IPS-18c (cell line): ENCODE measurements at regions not wholly inside any gene's neighbourhood (a gene's known extent, or its start where the extent isn't known, plus 50 kb on each side); places are given as distances from the start of the nearest gene placed in this dataset.

Experiments used
- H3K4me3 ChIP-seq: 2 replicates; pipeline ENCODE4 v1.7.0; 2013; ENCODE audit warnings: low read depth, mild to moderate bottlenecking, low read length, moderate library complexity; ENCODE audit not compliant: insufficient read depth
- H3K9me3 ChIP-seq: one replicate; pipeline ENCODE4 v1.6.1; 2013; ENCODE audit warnings: mild to moderate bottlenecking, low read length, moderate library complexity; ENCODE audit not compliant: control insufficient read depth, insufficient read depth

DNA sequence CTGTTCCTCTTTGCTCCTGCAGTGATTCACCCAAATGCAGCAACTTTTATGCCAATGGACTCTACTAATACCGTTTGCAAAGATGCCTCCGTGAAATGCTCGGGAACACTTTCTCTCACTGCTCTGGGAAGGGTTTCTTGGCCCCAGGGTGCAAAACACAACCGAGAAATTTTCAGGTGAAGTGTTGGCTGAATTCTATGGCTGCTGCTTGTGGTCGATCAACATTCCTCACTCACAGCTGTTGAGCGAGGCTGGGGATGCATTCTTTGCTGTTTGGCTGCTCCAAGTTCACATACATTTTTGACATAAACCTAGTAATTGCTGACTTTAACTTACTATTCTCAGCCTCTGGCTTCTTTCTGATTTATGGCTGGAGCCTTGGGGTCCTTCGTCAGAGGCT lies 342.0 kb upstream of the CHD6 start:
- peaks cover 2% of the 10 kb centered on the region for H3K9me3 ChIP-seq
- no peak overlapping the region for H3K4me3 ChIP-seq

DNA sequence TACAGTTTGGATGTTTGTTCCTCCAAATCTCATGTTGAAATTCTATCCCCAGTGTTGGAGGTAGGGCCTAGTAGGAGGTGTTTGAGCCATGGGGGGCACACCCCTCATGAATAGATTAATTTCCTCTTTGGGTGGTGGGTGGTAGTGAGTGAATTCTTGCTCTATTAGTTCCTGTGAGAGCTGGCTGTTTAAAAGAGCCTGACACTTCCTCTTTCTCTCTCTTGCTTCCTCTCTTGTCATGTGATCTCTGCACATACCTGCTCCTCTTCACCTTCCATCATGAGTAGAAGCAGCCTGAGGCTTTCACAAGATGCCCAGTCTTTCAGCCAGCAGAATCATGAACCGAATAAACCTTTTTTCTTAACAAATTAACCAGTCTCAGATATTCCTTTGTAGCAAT lies 340.2 kb upstream of the CHD6 start:
- H3K4me3 ChIP-seq: no peak overlapping the region

DNA sequence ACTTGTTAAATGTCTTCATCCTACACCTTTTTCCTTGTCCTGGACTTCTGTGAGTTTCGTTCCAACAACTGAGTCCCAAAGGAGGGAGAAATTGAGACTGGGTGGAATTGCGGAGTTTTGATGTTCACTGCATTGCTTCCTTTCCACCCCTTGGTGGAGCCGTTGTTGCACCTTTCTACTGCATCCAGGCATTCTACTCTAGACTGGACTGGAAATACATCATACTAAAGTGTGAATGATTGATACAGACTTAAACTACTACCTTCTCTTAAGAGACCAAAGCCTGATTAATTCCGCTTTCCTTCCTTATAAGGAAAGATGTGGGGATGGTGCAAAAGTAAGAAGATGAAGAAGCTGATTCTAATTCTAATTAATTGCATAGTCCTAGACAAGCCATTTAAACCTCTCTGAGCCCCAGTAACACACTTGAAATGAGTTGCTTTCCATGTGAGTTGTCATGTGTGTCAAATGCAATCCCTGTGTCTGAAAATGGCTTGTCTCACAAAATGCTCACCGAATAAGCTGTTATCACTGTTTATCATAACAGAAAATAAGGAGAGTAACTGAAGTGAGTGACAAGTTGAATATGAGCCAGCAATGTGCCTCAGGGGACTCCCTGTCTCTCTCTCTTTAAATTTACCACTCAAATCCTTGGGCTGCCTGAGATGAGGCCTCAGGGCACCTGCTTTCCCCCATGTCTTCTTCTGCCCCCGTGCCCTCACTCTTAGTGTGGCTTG lies 338.3 kb upstream of the CHD6 start:
- Histone ChIP-seq H3K4me3 (no peak overlapping the region), H3K9me3 (peaks cover 2% of the 10 kb centered on the region)

More for the DNA sequence above, 340.2 kb upstream of the CHD6 start:
- H3K9me3 ChIP-seq: peaks cover 2% of the 10 kb centered on the region

DNA sequence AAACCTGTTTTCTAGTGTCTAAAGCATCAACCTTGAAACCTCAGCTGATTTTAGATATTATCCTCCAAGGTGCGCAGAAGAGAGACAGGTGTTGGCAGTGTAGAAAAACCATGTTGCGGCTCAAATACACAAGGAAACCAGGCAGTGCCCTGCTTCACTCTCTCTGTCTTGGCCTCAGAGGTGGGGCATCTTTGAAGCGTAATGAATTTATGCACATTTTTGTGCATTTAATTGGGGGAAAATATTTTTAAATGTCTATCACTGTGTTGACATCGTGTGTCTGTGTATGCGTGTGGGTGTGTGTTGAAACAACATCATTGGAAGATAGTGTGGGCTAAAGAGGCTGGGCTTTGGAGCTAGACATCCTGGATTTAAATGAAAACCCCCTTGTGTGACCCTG lies 334.0 kb upstream of the CHD6 start:
- Histone ChIP-seq H3K9me3 (peaks cover 2% of the 10 kb centered on the region), H3K4me3 (no peak overlapping the region)

DNA sequence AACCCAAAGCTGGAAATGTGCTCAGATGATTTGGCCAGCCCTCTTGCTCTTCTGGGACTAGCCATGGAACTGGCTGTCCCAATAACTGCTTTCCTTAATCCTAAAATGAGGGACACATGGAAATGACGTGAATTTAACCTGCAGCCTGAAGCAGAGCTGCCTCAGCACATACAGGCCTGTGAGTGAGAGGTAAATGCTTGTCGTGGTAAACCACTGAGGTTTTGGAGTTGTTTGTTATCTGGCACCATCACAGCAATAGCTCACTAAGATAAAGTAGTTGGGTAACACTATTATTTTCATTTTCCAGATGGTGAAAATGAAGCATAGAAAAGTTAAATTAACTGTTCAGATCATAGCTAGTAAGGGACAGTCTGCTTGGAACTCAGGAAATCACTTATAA lies 333.4 kb upstream of the CHD6 start:
- H3K9me3 ChIP-seq: no peaks in the 10 kb centered on the region
- no peak overlapping the region for H3K4me3 ChIP-seq

DNA sequence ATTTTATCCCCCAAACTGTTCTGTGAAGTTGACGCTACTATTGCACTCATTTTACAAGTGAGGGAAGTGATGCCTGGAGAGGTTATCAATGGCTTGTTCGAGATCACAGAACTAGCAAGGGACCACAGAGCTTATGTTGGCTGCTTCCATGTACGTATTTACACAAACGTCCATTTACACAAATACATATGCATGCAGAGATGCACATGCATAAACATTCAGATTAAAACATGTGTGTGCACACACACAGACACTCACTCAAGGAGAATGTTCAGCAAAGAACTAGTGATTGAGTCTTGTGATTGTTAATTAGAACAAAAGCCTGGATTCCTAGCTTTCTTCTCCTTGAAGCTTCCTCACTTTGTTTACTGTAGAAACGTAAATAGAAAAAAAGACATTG lies 321.5 kb upstream of the CHD6 start:
- Histone ChIP-seq H3K4me3 (no peak overlapping the region), H3K9me3 (no peaks in the 10 kb centered on the region)

DNA sequence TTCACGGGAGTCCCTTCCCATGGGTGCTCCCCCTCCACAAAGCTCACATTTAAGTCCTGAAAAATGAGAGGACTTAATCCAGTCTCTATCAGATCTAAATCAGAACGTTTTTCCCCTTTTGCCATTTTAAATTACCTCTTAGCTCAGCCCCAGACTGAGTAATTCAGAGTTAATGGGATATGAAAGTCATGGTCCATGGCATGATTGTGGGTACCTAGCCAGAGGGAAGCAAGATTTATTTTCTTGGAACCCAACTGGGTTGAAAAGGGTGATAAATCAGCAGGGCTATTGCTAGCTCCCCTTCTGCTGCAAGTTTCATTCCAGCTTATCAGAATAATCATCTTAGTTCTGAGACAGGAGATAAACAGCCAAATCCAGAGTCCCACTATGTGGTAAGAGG lies 320.2 kb upstream of the CHD6 start:
- Histone ChIP-seq H3K4me3 (no peak overlapping the region), H3K9me3 (no peaks in the 10 kb centered on the region)

DNA sequence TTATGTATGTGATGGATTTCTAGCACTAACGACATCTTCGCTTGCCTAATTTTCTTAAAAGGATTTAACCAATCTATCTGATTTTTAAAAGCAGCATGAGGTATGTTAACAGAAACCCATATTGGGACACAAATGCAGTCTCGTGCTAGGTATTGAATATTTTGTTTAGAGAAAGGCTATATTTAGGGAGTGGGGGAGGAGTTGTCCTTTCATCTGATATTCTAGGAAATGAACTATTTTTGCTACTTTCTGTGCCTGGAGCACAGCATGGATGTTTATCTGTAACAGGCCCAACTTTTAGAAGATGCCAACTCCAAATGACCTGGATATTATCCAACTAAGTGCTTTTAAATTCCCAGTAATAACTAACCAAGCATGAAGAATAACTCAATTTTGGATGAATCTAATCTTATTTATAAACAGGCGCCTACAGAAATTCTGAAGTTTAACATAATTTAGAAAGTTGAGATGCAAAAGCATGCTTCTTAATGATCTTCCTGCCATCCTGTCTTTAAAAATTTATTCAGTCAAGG lies 317.1 kb upstream of the CHD6 start:
- Histone ChIP-seq H3K9me3 (peaks cover 2% of the 10 kb centered on the region), H3K4me3 (no peak overlapping the region)

DNA sequence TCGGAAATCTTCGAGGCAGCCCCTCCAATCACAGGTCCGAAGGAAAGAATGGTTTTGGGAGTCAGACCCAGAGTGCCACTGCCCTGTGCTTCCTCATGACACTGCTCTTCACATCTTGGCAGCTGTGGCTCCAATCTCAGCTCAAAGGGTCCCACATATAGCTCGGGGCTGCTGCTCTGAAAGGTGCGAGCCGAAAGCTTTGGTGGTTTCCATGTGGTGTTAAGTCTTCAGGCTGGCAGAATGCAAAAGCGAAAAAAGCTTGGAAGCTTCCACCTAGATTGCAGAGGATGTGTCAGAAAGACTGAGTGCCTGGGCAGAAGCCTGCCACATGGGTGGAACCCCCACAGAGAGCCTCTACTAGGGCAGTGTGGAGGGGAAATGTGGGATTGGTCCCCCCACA lies 314.3 kb upstream of the CHD6 start:
- Histone ChIP-seq H3K9me3 (peaks cover 2% of the 10 kb centered on the region), H3K4me3 (no peak overlapping the region)

DNA sequence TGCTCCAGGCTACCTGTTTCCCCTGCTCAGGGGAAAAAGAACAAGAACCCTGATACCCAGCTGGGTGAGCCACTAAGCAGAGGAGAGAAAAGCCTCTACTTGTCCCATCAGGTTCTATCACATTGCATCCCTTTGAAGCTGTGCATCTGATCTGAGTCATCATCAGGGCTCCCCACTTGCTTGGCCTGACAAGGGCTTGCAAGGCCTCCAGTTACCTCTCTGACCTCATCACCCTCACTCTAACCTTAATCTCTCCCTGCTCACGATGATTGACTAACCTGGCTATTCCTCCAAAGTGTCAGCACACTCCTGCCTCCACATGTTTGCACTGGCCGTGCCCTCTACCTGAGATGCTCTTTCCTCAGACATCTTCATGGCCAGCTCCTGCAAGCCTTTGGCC lies 309.5 kb upstream of the CHD6 start:
- peaks cover 2% of the 10 kb centered on the region for H3K9me3 ChIP-seq
- no peak overlapping the region for H3K4me3 ChIP-seq

DNA sequence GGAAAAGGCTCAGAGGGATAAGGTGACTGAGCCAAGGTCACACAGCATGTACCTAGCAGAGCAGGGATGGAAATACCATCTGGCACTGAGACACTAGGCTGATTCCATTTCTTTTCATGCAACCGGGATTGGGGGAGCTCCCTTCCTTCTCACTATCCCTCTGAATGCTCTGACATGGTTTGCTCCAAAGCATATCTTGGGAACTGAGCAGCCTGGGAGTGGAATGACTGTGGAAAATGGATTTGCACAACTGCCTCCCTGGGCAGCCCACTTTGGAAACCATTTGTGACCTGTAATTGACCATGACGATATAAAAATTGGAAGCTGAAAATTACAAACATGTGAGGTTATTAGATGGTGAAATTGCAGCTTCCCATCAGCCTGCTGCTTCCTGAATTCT lies 309.0 kb upstream of the CHD6 start:
- H3K4me3 ChIP-seq: no peak overlapping the region

DNA sequence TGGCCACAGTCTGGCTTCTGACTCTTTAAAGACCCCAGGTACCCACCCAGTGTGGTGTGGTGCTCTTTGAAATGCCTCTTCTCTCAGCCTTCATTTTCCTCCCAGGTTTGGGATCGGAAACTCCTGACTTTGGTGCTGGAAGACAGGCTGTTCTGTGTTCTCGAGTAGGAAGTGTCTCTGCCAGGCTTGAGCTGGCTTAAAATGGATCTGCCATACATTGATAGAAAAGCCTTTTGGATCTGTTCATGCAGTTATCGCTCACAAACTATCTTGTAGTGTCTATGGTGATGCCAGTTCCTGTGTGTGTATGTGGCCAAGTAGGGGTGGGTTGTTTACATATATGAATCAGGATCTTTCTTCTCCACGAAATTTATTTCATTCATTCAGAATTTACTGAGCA lies 307.3 kb upstream of the CHD6 start:
- Histone ChIP-seq H3K4me3 (no peak overlapping the region), H3K9me3 (no peaks in the 10 kb centered on the region)

More for the DNA sequence above, 309.0 kb upstream of the CHD6 start:
- peaks cover 2% of the 10 kb centered on the region for H3K9me3 ChIP-seq

DNA sequence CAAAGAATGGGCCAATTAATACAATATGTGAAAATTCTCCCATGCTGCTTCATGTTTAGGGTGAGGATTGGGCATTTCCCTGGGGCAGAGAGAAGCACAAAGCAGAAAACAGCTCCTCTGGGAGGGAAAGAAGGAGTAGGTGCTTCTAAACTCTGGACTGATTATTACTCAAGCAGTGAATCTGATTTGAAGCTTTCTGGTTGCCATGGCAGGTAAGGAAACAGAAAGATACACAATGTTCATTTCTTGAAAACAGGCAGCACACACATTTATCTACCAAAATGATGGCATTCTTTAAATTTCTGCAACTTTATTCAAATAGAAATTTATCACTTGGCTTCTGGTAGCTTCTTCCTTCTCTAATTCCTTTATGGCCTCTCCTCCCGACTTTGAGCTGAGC lies 305.4 kb upstream of the CHD6 start:
- no peaks in the 10 kb centered on the region for H3K9me3 ChIP-seq

DNA sequence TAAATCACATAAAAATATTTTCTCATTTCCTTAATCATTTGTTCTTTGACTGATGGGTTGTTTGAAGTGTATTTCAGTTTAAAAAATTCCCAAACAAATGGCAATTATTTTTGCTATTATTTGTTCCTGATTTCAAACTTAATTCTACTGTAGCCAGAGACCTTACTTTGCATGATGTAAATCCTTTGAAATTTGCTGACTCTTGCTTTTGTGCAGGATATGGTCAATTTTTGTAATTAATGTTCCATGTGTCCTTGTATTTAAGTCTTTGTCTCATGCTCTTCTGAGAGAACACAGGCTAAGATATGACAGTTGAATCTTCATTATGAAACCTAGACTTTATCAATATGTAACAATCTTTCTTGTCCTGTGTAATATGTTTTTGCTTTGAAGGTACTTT lies 295.0 kb upstream of the CHD6 start:
- H3K4me3 ChIP-seq: no peak overlapping the region
- peaks cover 2% of the 10 kb centered on the region for H3K9me3 ChIP-seq

More for the DNA sequence above, 305.4 kb upstream of the CHD6 start:
- H3K4me3 ChIP-seq: no peak overlapping the region

DNA sequence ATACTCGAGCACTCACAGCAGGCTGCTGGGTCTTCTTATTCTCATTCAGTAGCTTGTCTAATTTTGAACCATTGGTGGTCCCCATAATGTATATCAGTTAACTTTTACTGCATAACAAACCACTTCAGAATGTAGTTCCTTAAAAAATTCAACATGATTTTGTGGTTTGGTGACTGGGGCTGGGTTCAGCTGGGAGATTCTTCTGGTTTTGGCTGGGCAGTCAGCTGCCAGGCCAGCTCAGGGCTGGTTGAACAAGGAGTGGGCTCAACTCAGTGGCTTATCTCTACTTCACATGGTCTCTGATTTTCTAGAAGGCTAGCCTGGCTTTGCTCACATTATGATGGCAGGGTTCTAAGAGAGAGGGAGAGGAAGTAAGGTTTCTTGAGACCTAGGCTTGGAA lies 292.4 kb upstream of the CHD6 start:
- H3K9me3 ChIP-seq: no peaks in the 10 kb centered on the region
- no peak overlapping the region for H3K4me3 ChIP-seq

DNA sequence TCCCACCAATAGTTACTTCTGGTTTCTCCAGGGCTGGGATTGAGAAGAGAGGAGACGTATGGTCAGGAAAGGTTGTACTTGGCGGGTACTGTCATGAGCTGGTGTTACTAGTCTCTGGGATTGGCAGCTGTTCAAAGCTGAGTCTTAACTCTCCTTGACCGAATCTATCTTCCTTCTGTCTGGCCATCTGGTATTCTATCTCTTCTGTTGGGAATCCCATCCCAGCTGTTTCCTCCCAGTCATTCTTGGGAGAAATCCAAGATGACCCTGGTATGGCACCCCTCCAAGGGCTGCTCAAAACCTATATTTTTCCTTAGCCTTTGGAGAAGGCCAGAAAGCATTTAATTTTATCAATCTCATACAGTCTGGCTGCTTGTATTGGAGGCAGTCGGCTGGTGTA lies 287.0 kb upstream of the CHD6 start:
- no peak overlapping the region for H3K4me3 ChIP-seq
- H3K9me3 ChIP-seq: no peaks in the 10 kb centered on the region

DNA sequence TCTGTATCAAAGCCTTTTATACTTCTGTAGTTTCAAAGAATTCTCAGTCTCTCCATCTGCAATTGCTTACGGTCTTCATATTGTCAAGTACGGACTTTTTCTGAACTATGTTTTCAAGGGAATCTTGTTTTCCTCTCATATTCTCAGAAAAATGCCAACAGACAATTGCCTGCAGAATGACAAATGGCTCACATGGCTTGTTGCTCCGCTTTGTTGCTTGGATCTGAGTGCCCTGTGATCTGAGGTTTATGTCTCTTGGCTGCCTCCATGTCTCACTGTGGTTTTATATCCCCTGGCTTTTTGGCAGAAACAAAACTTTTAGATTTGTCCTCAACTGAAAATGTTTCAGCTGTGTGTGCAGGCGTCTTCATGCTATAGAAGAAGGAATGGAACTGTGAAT lies 285.4 kb upstream of the CHD6 start:
- no peaks in the 10 kb centered on the region for H3K9me3 ChIP-seq
- H3K4me3 ChIP-seq: no peak overlapping the region

DNA sequence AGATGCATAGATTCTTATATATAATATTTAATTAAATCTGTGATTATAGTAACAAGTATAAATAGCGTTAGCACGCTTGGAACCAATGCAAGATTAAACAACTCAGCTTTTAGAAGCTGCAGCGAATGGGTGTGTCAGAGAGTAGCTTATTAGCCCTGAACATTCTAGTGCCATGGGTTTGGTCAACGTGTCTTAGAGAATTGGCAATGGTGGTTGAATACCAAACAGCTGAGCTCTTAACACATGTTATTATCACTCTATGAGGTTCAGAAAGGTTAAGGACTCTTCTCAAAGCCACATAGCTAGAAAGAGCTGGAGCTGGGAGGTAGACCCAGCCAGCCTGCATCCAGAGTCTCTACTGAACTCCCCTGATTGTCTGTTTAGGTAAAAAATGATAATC lies 284.2 kb upstream of the CHD6 start:
- H3K4me3 ChIP-seq: no peak overlapping the region
- H3K9me3 ChIP-seq: no peaks in the 10 kb centered on the region

DNA sequence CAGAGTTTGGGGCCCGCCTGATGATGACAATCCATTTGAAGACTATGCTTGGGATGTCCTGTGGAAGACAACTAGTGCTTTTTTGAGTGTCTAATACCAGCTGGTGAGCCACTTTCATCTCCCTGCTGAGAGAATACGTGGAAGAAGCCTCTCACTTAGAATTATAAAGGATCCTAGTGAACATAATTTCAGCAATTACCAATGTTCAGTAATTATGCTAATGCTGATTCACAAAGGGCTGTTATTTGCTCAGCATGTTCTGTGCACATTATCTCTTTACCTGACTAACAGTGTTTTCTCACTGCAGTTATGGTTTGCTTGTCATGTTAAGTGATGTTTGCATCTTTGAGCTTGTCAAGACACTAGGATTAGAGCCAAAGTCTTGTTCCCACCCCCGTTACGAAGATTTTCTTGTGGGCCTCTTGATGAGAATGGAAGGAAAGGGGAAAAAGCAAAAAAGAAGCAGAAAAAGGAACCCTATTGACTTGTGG lies 282.1 kb upstream of the CHD6 start:
- no peak overlapping the region for H3K4me3 ChIP-seq

More for the DNA sequence above, 282.1 kb upstream of the CHD6 start:
- H3K9me3 ChIP-seq: no peaks in the 10 kb centered on the region
